ENCODE measurements at regions not wholly inside any gene's neighbourhood (a gene's known extent, or its start where the extent isn't known, plus 50 kb on each side); places are given as distances from the start of the nearest gene placed in this dataset.
"Not testable (repeated sequence)": the region's sequence is repeated elsewhere in the genome, so short reads cannot be mapped to it uniquely, and the experiment has no call there.

DNA sequence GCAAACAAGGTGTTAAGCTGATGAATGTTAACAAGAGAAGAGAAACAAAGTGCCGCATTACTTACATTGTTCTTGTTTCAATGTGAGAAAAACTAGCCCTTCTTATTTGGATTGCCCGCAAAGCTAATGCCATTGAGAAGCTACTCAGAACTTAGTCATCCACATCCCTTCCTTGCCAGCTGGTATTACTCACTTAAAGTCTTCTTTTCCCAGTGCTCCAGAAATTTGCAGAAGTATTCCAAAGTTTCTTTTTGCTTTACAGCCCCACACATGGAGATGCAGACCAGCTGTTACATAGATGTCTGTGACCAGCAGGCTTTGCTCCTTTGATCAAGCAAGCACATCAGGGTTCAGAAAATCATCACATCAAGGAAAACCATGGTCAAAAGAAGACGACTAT, 529.0 kb downstream of the TBC1D32 start:
- DNase-seq (ENCODE audit: low spot score): no peak

DNA sequence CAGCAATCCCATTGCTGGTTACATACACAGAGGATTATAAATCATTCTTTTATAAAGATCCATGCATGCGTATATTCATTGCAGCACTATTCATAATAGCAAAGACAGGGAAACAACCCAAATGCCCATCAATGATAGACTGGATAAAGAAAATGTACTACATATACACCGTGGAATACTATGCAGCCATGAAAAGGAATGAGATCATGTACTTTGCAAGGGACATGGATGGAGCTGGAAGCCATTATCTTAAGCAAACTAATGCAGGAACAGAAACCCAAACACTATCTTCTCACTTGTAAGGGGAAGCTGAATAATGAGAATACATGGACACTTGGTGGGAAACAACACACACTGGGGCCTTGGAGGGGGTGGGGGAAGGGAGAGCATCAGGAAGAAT, 529.7 kb downstream of the TBC1D32 start:
- DNase-seq (ENCODE audit: low spot score): no peak

DNA sequence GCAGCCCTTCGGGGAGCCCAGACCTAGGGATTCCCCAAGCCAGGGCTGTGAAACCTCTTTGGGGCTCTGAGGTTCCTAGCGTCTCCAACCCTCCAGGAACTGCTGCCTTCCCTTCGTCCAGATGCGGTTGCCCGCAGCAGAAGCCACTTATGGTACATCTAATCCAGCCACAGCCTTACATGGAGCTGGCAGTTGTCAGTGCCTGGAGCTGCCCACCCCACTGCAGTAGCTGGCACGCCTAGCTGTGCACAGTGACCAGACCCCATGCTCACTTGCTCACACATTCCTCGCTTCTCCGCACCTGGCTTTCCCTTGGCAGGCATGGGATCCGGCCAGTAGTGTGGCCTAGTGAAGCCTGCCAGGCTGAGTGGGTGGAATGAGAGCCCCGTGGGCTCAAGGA, 547.6 kb downstream of the TBC1D32 start:
- no peak for DNase-seq (ENCODE audit: low spot score)

DNA sequence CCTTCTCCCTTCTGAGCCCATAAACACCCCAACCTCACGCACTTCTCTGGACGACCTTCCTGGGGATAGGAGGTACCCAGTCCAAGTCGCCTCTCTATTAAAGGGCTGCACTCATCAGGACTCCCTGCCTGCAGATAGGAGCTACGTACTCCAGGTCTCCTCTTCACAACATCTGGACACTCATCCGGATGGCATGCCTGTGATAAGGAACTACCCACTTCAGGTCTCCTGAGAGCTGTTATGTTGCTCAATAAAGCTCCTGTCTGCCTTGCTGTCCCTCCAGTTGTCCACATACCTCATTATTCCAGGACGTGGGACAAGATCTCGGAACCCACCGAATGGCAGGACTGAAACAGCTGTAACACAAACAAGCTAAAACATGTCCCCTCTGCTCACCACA, 548.0 kb downstream of the TBC1D32 start:
- no peak for DNase-seq (ENCODE audit: low spot score)

DNA sequence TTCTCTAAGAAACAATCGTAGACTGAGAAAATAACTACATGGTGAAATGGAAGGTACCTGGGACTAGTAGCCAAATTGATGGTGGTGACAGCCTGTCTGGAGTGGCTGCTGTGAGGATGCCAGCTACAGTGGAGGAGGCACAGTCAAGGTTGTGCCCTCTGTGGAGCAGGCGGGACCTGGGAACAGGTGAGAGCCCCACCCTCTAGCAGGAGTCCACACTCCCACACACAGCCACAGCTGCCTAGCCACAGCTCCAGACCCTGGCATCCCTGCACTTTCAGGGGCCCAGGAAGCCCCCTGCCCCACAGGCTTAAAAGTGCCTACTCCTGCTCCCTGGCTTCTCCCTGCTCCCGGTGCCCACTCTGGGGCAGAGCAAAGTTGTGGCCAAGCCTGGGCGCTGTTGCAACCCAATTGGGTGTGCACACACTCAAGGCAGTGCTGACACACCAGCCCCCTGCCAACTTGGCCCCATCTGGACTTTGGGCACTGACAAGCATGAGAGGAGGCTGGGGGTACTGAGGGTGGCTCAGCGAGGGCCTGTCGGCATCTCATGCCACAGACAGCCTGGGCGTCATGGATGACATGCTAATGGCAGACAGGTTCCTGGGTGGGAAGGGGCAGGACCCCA, 548.7 kb downstream of the TBC1D32 start:
- no peak for DNase-seq (ENCODE audit: low spot score)

DNA sequence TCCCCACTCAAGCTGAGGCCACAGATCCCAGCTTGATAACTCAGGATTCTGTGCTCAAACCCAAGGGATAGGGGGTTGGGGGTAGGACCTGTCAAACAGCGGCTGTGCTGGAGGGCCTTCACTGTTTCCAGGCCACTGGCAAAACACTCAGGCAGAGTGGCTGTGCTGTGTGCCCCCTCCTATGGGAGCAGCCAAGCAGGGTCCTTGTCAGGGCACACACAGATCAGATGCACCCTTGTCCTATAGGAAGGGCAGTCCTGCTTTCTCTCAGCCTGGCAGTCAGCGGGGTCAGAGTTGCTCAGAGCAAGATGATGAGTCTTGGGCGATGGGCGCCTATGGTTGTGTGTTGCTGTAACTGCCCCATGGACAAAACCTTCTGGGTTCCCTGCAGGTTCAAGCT, 554.8 kb downstream of the TBC1D32 start:
- no peak for DNase-seq (ENCODE audit: low spot score)

DNA sequence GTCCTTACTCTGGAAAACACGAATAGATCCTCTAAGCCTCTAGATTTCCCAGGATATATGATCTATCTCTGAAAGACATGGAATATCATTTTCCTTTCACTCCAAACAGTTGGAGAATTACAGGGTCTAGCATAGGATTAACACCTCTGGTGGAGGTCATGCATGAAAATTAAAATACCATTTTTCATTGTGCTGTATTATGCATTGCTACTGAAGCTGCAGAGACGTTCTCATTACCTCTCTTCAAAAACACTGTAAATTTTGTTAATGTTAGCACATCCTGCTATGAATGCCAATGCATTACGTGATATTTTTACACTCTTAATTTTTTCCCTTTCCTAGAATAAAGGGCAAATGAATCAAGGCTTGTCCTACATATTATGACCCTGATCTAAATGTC, 558.6 kb downstream of the TBC1D32 start:
- DNase-seq (ENCODE audit: low spot score): no peak

DNA sequence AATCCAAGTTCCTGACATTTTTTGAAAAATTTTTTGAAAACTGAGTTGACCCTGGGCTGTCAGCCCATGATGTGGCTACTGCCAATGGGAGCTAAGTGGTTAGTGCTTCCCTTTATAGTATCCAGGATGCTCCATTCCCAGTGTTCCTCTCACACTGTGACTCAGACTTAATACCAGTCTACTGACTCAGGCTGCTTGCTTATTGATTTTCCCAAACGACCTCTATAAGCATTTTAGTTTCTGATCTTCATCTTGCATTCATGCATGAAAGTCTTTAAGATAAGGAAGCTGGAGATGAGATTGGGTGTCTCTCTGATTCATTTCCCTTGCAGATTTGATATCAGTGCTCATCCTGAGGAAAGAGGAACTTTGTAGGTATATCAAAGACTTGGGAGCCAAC, 560.0 kb downstream of the TBC1D32 start:
- DNase-seq (ENCODE audit: low spot score): no peak

DNA sequence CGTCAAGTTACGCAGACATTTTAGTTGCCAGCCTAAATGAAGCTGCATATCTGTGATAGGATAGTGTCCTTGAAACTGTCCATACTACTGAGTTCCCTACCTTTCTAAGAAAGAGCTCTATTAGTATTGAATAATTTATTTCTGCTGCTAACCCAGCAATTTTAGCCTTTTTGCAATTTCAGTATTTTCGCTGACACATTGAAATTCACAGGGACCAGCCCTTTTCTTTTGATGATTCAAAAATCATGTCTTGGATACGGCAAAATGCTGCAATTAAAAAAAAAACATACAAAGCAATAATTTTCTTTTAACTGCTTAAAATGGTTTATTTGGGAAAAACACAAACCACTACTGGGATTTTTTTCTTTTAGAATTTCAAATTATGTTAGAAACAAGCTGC, 563.3 kb downstream of the TBC1D32 start:
- DNase-seq (ENCODE audit: low spot score): no peak

DNA sequence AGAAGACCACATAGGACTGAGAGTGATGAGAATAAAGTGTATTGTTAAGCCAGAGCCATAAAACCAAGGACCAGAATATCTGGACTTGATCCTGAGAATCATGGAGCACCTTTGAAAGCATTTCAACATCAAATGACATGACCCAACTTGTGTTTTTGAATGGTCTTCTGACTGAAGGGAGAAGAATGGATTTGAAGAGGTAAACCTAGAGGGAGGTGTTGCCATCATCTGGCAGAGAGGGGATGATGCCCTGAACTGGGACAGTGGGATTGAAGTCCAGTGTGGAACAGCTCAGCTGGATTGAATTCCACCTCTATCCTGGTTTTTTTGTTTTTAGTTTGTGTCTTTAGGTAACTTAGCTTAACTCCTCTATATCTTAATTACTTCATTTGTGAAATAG, 570.0 kb downstream of the TBC1D32 start:
- DNase-seq (ENCODE audit: low spot score): no peak

DNA sequence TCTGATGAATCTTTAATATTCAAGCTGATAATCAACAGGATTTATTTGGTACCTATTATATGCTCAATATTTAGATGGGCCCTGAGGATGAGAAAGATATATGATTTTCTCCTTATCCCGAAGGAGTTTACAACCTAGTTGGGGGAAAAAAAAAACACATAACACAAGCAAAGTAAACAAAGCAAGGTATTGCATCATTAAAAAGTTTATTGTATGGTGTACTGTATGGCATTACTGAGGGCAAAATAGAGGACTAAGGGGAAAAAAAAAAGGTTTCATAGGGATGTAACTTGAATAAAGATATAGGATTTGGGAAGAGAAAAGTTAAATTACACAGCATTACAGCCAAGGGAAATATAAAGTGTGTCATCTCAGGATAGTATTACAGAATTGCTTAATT, 574.7 kb downstream of the TBC1D32 start:
- no peak for DNase-seq (ENCODE audit: low spot score)

DNA sequence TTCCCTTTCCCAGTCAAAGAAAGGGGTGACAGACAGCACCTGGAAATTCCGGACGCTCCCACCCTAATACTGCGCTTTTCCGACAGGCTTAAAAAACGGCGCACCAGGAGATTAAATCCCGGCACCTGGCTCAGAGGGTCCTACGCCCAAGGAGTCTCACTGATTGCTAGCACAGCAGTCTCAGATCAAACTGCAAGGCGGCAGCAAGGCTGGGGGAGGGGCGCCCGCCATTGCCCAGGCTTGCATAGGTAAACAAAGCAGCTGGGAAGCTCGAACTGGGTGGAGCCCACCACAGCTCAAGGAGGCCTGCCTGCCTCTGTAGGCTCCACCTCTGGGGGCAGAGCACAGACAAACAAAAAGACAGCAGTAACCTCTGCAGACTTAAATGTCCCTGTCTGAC, 585.7 kb downstream of the TBC1D32 start:
- not testable (repeated sequence) for DNase-seq (ENCODE audit: low spot score)

DNA sequence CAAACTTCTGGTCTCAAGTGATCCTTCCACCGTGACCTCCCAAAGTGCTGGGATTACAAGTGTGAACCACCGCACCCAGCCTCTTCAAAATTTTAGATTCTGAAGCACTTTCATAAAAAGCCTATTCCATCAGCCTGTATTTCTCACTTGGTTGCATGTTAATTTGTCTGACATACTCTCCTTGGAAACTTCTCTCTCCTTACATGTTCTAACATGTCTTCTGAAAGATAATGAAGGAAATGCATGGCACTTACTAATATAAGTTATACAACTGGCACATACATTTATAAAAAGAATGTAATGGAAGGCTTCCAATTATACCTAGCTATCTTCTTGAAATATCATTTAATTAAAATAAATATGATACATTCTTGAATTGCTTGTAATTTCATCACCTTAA, 597.5 kb downstream of the TBC1D32 start:
- DNase-seq (ENCODE audit: low spot score): no peak

DNA sequence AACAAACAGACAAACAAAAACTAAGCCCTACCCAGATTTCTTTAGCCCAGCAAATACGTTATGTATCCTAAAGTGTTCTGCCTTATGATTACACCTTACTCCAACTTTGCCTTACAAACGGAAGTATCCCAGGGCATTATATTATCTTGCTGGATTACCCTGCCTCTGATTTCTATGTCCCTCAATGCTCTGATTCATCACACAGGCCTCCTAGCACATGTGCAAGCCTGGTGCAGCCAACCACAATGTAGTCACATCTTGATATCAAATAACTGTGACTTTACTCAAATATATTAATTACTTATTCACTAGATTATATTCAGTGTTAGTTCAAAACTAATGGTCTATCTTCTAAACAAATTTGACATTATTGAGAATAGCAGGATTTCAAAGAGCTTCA, 598.6 kb downstream of the TBC1D32 start:
- no peak for DNase-seq (ENCODE audit: low spot score)

DNA sequence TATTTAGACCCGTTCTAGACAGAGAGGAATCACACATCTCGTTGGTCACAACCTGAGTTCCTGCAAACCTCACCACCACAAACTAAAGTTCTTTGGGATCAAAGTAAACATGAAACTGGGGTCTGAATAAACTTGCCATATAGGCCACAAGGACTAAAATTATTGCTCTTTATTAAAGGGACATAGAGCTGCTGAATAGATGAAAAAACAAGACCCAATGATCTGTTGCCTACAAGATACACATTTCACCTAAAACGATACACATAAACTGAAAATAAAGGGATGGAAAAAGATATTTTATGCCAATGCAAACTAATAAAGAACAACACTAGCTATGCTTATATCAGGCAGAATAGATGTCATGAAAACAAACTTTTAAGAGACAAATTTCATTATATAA, 623.0 kb downstream of the TBC1D32 start:
- no peak for DNase-seq (ENCODE audit: low spot score)

DNA sequence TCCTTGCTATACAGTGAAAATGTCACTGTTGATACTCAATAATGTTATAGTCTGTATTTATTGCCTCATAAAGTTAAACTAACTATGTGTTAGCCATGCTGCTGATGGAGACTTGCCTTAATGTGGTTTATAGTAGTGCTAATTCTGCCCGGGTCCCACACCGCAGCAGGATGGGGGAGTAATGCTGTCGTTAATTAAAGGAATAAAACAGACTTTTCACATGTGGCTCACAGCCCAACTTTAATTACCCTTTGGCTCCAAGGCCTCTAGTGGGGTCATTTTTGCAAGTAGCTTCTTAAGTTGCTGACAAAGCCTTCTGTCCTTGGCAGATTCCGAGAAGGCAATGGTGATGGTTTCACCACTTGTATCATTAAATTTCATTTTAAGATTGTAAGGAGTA, 634.3 kb downstream of the TBC1D32 start:
- DNase-seq (ENCODE audit: low spot score): no peak

DNA sequence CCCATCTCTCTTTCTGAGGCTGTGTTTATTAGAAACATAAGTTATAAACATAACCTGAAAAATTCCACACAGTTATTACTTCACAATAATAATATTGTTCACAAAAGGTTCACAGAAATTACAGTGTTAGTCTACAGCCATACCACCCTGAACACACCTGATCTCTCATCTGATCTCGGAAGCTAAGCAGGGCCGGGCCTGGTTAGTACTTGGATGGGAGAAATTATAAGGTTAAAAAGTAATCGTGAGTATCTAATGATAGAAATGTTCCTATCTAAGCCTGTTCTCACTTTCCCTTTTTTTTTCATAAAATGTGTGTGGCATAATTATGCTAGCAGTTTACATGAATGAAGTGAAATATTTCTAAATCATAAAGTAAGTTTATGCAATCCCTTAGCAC, 647.8 kb downstream of the TBC1D32 start:
- no peak for DNase-seq (ENCODE audit: low spot score)

DNA sequence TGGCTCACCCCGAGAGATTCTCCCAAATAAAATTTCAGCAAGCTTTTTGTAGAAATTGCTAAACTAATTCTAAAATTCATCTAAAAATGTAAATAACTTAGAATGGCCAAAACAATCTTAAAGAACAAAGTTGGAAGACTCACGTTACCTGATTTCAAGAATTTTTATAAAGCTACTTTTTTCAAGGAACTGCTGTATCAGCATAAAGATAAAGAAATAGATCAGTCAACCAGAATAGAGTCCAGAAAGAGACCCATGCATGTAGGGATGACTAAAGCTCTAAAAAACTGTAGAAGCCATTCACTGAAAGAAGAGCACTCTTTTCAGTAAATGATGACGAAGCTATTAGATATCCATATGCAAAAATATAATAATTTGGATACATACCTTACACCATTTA, 652.1 kb downstream of the TBC1D32 start:
- no peak for DNase-seq (ENCODE audit: low spot score)

DNA sequence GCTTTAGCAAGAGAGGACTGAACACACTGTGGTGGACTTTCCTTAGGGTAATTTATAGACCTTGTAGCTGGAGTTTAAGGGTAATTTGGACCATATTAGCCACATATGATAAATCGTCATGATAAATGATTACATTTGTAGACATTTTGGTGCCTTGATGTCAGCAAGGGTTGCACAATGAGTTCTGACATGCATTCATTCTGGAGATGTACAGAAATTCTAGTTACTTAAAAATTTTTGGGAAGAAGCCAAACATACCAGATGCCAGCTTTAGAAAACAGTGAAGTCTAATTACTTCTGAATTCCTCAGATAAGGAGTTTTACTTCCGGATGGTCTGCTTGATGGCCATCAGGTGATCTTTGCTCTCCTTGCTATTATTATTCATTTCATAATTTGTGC, 653.1 kb downstream of the TBC1D32 start:
- no peak for DNase-seq (ENCODE audit: low spot score)

DNA sequence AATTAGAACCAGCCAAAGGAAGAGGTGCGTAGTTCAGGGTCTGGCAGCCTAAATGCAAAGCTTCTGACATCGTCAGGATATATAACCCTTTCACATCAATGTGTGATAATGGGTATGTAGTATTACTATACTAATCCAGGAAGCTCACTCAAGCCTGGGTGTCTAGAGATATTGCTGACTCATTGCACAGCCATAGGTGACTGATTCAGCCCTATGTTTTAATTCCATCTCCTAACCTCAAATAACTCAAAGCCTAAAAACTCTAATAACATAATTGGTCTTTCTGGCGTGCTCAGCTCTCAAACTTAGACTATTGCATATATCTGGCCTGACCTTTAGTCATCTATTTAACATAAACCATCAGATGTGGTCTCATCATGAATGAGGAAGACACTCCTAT, 658.4 kb downstream of the TBC1D32 start:
- no peak for DNase-seq (ENCODE audit: low spot score)

DNA sequence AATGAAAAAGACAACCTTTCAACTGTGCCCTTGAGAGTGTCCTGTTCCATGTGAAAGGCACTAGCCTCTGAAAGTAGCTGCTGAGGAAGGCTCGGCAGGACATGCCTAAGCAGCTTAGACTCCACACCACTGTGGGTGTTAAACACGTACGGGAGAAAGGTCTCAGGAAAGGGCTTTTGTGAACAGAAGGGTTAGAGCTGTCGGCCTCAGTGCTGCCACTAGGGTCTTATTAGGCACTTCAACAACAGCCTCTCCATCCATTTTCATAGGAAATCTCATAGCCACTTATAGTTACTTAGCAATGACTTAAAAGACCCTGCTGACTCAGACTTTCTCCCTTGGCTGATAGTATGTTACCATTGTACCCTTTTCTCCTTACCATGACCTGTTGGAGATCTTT, 662.8 kb downstream of the TBC1D32 start:
- DNase-seq (ENCODE audit: low spot score): peak; percentile 32

DNA sequence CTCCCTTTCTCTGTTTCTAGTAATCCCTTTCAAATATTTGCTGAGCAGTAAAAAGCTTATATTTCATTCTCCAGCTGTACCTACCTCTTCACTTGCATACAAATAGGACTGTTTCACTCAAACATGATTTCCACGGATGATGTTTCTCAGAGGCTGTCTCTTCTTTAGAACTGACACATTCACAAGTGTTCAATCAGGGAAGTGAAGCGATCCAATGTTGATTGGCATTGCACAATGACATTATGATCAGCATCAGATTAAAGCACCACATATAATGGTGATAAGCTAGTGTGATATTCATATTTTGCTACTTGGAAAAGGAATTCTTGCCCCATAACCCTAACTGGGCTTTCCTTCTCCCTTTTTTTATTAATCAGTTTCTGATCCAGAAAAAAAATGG, 681.8 kb downstream of the TBC1D32 start:
- no peak for DNase-seq (ENCODE audit: low spot score)

DNA sequence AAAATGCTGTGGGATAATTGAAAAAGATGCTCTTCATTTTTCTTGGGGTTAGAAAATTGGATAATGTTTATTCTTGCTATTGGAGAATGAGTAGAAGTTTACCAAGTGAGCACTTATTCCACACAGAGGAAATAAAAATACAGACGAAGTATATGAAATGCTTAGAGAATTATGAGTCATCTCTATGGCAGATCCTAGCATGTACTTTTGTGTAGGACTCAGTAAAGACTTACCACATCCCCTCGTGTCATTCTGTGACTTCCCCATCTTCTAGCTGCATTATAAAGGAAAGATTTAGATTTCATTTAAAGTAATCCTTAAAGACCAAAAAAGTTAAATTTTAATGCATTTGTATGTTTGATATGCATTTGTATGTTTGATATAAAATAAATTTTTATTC, 685.6 kb downstream of the TBC1D32 start:
- DNase-seq (ENCODE audit: low spot score): no peak

DNA sequence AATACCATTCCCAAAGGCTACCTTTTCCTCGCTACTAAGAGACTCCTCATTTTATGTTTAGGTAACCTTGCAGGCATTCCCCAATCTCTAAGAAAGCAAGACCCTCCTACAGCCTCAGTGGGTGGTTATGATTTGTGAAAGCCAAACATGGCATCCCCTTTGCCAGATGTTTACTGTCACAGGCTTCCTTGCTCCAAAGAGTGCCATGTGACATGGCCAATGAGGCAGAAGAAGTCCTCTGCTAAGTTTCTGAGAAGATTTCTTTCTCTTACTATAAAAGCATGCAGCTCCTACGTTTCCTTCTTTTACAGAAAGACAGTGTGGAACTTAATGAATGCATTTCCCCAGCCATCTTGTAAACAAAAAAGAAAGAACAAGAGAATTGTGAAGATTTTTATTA, 688.2 kb downstream of the TBC1D32 start:
- no peak for DNase-seq (ENCODE audit: low spot score)

DNA sequence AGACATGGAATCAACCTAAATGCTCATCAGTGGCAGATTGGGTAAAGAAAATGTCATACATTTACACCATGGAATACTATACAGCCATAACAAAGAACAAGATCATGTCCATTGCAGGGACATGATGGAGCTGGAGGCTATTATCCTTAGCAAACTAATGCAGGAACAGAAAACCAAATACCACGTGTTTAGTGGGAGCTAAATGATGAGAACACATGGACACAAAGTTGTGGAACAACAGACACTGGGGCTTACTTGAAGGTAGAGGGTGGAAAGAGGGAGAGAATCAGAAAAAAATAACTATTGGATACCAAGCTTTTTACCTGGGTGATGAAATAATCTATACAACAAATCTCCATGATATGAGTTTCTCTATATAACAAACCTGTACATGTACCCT, 701.3 kb downstream of the TBC1D32 start:
- no peak for DNase-seq (ENCODE audit: low spot score)

Measured in D341Med (cell line).